ENCODE measurements at regions not wholly inside any gene's neighbourhood (a gene's known extent, or its start where the extent isn't known, plus 50 kb on each side); places are given as distances from the start of the nearest gene placed in this dataset.

GRCh38 chr5:35284364-35284763 is 54.1 kb upstream of the PRLR start:
- Histone ChIP-seq H3K36me3 (ENCODE audit: insufficient read depth, low read depth, low read length) (no peaks in the 10 kb centered on the region), H3K9ac (ENCODE audit: low read depth, low read length) (no peak overlapping the region)

GRCh38 chr5:35282810-35283209 is 52.5 kb upstream of the PRLR start:
- Histone ChIP-seq H3K9me3 (ENCODE audit: insufficient read depth, low read depth, low read length) (peaks cover 35% of the 10 kb centered on the region), H3K4me3 (ENCODE audit: low read length) (no peak overlapping the region), H3K27ac (ENCODE audit: low read length) (no peak overlapping the region), H3K4me1 (ENCODE audit: insufficient read depth, low read length) (no peaks in the 10 kb centered on the region), H3K27me3 (ENCODE audit: insufficient read depth, low read length) (no peaks in the 10 kb centered on the region), H3K9ac (ENCODE audit: low read depth, low read length) (no peak overlapping the region), H3K36me3 (ENCODE audit: insufficient read depth, low read depth, low read length) (no peaks in the 10 kb centered on the region)

More at GRCh38 chr5:35284364-35284763, 54.1 kb upstream of the PRLR start:
- no peaks in the 10 kb centered on the region for H3K4me1 ChIP-seq (ENCODE audit: insufficient read depth, low read length)
- H3K27ac ChIP-seq (ENCODE audit: low read length): no peak overlapping the region
- H3K27me3 ChIP-seq (ENCODE audit: insufficient read depth, low read length): no peaks in the 10 kb centered on the region
- peaks cover 35% of the 10 kb centered on the region for H3K9me3 ChIP-seq (ENCODE audit: insufficient read depth, low read depth, low read length)
- no peak overlapping the region for H3K4me3 ChIP-seq (ENCODE audit: low read length)

- Histone ChIP-seq H3K4me1 (ENCODE audit: insufficient read depth, low read length) (no peaks in the 10 kb centered on the region), H3K27ac (ENCODE audit: low read length) (no peak overlapping the region), H3K36me3 (ENCODE audit: insufficient read depth, low read depth, low read length) (no peaks in the 10 kb centered on the region), H3K9ac (ENCODE audit: low read depth, low read length) (no peak overlapping the region), H3K27me3 (ENCODE audit: insufficient read depth, low read length) (no peaks in the 10 kb centered on the region), H3K9me3 (ENCODE audit: insufficient read depth, low read depth, low read length) (peaks cover 32% of the 10 kb centered on the region), H3K4me3 (ENCODE audit: low read length) (no peak overlapping the region)
Observed at GRCh38 chr5:35281613-35282012, 51.3 kb upstream of the PRLR start.

All from iPS-20b (cell line).